LNCaP clone FGC (cell line): ENCODE measurements at regions not wholly inside any gene's neighbourhood (a gene's known extent, or its start where the extent isn't known, plus 50 kb on each side); places are given as distances from the start of the nearest gene placed in this dataset.

Experiments
- DNase-seq: peaks from one replicate; pipeline ENCODE4 v3.0.0-alpha.2; 2011; ENCODE audit warnings: low read depth
- H3K4me3 ChIP-seq: 2 replicates; pipeline ENCODE4 v1.5.1; 2011; ENCODE audit warnings: mild to moderate bottlenecking, low read depth, low read length, control low read depth
- CTCF ChIP-seq: IDR thresholded peaks from 2 replicates; pipeline ENCODE4 v1.5.1; 2012; ENCODE audit warnings: mild to moderate bottlenecking; ENCODE audit not compliant: control insufficient read depth, insufficient read depth; ENCODE audit errors: extremely low read depth

DNA sequence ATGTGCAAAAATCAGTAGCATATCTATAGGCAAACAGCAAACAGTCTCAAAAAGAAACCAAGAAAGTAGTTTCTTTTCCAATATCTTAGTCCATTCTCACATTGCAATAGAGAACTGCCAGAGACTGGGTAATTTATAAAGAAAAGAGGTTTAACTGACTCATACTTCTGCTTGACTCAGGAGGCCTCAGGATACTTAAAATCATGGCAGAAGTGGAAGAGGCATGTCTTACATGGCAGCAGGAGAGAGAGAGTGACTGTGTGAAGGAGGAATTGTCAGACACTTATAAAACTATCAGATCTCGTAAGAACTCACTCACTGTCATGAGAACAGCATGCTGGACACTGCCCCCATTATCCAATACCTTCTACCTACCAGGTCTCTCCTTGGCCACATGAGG, 327.9 kb upstream of the EPHA3 start:
- no peak overlapping the region for H3K4me3 ChIP-seq
- no peak for DNase-seq
- TF ChIP-seq CTCF, result no peak

DNA sequence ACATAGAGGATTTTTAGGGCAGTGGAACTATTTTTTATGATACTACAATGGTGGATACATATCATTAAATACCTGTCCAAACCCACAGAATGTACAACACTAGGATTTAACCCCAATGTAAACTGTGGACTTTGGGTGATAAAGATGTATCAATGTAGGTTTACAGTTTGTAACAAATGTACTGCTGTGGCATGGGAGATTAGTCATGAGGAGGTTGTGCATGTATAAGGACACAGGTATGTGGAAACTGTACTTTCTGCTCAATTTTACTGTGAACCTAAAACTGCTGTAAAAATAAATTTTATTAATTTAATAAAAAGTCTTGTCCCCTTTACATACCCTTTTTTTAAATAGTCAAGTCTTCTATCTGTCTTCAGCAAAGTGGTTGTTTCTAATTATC, 322.5 kb upstream of the EPHA3 start:
- no peak overlapping the region for H3K4me3 ChIP-seq
- no peak for TF ChIP-seq CTCF
- no peak for DNase-seq

DNA sequence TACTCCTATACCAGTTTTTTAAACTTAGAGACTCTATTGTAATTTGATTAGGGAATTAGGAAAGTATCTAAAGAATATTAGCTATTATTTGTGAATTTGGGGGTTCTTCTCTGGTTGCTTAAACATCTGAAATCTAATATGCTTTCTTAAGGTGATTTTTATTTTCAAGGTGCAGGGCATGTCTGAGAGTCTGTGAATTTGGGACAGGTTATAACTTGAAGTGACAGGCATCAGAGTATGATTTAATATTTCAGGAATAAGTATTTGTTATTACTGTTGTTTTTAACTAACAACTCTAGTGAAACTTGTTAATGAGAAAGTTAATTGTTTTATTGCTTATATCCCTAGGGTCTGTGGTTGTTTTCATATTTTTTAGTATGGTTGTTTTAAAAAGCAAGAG, 321.6 kb upstream of the EPHA3 start:
- no peak overlapping the region for H3K4me3 ChIP-seq
- DNase-seq, result no peak
- no peak for TF ChIP-seq CTCF

GRCh38 chr3:88795503-88795902, 311.9 kb upstream of the EPHA3 start:
- TF ChIP-seq CTCF, result no peak
- no peak overlapping the region for H3K4me3 ChIP-seq
- no peak for DNase-seq

DNA sequence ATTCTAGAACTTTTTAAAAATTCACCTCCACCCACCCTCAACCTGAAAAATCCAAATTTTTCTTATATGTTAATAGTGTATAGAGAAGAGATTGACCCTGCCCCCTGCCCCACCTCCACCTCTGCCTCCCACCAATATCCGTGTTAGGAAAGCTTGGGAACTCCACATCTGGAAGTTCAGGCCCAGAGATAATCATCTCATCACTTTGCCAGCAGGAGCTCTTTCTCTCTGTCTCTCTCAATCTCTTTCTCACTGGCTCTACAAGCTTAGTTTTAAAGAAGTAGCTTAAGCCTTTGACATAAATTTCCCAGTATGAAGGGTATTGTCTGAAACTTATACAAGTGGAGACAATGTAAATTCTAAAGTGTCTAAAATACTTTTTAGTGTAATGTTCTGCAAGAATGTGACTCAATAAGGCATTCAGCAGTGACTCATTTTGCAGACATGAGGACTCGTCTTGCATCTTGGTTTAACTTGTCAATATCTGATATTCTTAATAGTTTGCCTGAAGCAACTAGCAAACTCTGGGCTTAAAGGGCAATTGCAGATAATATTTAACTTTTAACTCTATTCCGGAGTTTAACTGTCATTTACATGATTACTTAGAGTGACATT, 299.8 kb upstream of the EPHA3 start:
- no peak for TF ChIP-seq CTCF
- no peak for DNase-seq
- H3K4me3 ChIP-seq, result no peak overlapping the region

- no peak overlapping the region for H3K4me3 ChIP-seq
- TF ChIP-seq CTCF, result no peak
- DNase-seq, result no peak
These were observed 297.4 kb upstream of the EPHA3 start for GRCh38 chr3:88809993-88810392.

- no peak for TF ChIP-seq CTCF
- H3K4me3 ChIP-seq, result no peak overlapping the region
- DNase-seq, result no peak
These were observed 297.0 kb upstream of the EPHA3 start for GRCh38 chr3:88810455-88810854.
